ENCODE measurements at regions not wholly inside any gene's neighbourhood (a gene's known extent, or its start where the extent isn't known, plus 50 kb on each side); places are given as distances from the start of the nearest gene placed in this dataset.

DNA sequence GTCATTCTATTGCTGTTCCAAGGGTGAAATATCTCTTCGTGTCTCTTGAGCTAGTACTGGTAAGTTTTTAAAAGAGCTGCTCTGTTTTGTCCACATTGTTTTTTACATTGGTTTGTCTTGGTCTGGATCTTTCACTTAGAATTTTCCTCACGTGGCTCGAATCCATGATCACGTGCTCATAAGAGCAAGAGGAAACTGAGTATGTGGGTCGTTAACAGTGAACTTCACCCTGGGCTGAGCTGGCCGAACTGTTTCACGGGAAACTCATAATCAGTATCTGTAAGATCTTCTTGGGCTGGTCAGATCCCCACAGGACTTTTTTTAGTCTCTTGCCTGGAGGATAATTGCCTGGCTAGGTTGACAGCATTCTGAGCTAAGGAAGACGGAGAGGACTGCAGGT lies 77.8 kb upstream of the HELT start:
- TF ChIP-seq, protein P1, sequence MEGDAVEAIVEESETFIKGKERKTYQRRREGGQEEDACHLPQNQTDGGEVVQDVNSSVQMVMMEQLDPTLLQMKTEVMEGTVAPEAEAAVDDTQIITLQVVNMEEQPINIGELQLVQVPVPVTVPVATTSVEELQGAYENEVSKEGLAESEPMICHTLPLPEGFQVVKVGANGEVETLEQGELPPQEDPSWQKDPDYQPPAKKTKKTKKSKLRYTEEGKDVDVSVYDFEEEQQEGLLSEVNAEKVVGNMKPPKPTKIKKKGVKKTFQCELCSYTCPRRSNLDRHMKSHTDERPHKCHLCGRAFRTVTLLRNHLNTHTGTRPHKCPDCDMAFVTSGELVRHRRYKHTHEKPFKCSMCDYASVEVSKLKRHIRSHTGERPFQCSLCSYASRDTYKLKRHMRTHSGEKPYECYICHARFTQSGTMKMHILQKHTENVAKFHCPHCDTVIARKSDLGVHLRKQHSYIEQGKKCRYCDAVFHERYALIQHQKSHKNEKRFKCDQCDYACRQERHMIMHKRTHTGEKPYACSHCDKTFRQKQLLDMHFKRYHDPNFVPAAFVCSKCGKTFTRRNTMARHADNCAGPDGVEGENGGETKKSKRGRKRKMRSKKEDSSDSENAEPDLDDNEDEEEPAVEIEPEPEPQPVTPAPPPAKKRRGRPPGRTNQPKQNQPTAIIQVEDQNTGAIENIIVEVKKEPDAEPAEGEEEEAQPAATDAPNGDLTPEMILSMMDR (IDR thresholded peaks at IDR 0.05): no peak
- no peak for TF ChIP-seq POLR2A (IDR thresholded peaks at IDR 0.05)
